H1 (cell line): ENCODE measurements at regions not wholly inside any gene's neighbourhood (a gene's known extent, or its start where the extent isn't known, plus 50 kb on each side); places are given as distances from the start of the nearest gene placed in this dataset.

Experiments used
- CTCF ChIA-PET: fragments of 300-600 bp; sonication (Branson Sonifier 250); formaldehyde crosslinking; loops from one replicate; lab custom pipeline; 2021; ENCODE audit not compliant: partially characterized antibody; lab: Charles Lee
- POLR2A ChIA-PET: fragments of 300-600 bp; sonication (Branson Sonifier 250); formaldehyde crosslinking; loops from one replicate; lab custom pipeline; 2021; ENCODE audit warnings: inconsistent platforms; ENCODE audit not compliant: partially characterized antibody; lab: Charles Lee
- DNase-seq, 2 experiments: peaks; one replicate each; pipeline versions ENCODE4 v3.0.0 to v3.0.0-alpha.2; 2010 to 2022; ENCODE audit warnings: low spot score in 2 of 2, low read depth in 1 of 2, mixed read lengths in 1 of 2
- FAIRE-seq: peaks from 2 replicates; lab custom pipeline; 2011; peaks lifted over from hg19 to GRCh38; lab: Jason Lieb, UNC
- H2AFZ ChIP-seq: 2 replicates; pipeline ENCODE4 v1.8.1; 2012; ENCODE audit warnings: low read length, inconsistent platforms
- H2AK5ac ChIP-seq: 2 replicates; pipeline ENCODE4 v1.6.1; 2013; ENCODE audit warnings: low read depth, low read length
- H2BK120ac ChIP-seq: replicated peaks from 2 replicates; pipeline ENCODE3; 2013; ENCODE audit warnings: low read depth, low read length, inconsistent platforms
- H2BK12ac ChIP-seq: 2 replicates; pipeline ENCODE4 v1.6.1; 2013; ENCODE audit warnings: low read depth, low read length
- H2BK15ac ChIP-seq: 2 replicates; pipeline ENCODE4 v1.6.1; 2013; ENCODE audit warnings: low read length
- H2BK20ac ChIP-seq: 2 replicates; pipeline ENCODE4 v1.6.1; 2013; ENCODE audit warnings: low read length
- H2BK5ac ChIP-seq: 2 replicates; pipeline ENCODE4 v1.6.1; 2013; ENCODE audit warnings: low read depth, low read length
- H3K14ac ChIP-seq: 2 replicates; pipeline ENCODE4 v1.6.1; 2013; ENCODE audit warnings: inconsistent platforms; ENCODE audit not compliant: insufficient read length
- H3K18ac ChIP-seq: 2 replicates; pipeline ENCODE4 v1.6.1; 2013; ENCODE audit warnings: low read length; ENCODE audit errors: extremely low read depth
- H3K23ac ChIP-seq: 2 replicates; pipeline ENCODE4 v1.6.1; 2013; ENCODE audit warnings: inconsistent platforms; ENCODE audit not compliant: insufficient read length
- H3K23me2 ChIP-seq: 2 replicates; pipeline ENCODE4 v1.6.1; 2013; ENCODE audit warnings: low read depth, low read length
- H3K27ac ChIP-seq: 2 replicates; pipeline ENCODE4 v1.6.1; 2011; ENCODE audit warnings: low read depth, low read length, inconsistent platforms
- H3K27me3 ChIP-seq, 4 experiments: replicated peaks in 1 of 4; 1 replicate in 1 of 4; 2 replicates in 3 of 4; pipeline versions ENCODE4 v1.6.1 to v1.8.1; 2011 to 2013; ENCODE audit warnings: low read length in 3 of 4, mild to moderate bottlenecking in 3 of 4, inconsistent platforms in 2 of 4, mixed read lengths in 2 of 4, moderate library complexity in 1 of 4; ENCODE audit not compliant: control insufficient read depth in 3 of 4, insufficient read depth in 3 of 4; ENCODE audit errors: extremely low read depth in 1 of 4
- H3K36me3 ChIP-seq, 4 experiments: 2 replicates each; pipeline versions ENCODE4 v1.6.1 to v1.8.1; 2011 to 2013; ENCODE audit warnings: mild to moderate bottlenecking in 4 of 4, low read length in 3 of 4, moderate library complexity in 2 of 4, control low read depth in 1 of 4, inconsistent platforms in 1 of 4; ENCODE audit not compliant: insufficient read depth in 4 of 4, control insufficient read depth in 2 of 4
- H3K4ac ChIP-seq: replicated peaks from 2 replicates; pipeline ENCODE3; 2013; ENCODE audit warnings: low read length, low read depth, mixed read lengths, inconsistent platforms; ENCODE audit not compliant: insufficient read length
- H3K4me1 ChIP-seq, 4 experiments: replicated peaks in 1 of 4; 1 replicate in 1 of 4; 2 replicates in 3 of 4; pipeline versions ENCODE4 v1.6.1 to v1.8.1; 2011 to 2013; ENCODE audit warnings: low read length in 3 of 4, inconsistent platforms in 2 of 4, mixed read lengths in 1 of 4; ENCODE audit not compliant: insufficient read depth in 4 of 4, control insufficient read depth in 3 of 4
- H3K4me2 ChIP-seq, 2 experiments: 2 replicates each; pipeline versions ENCODE4 v1.6.1 to v1.8.1; 2011 to 2013; ENCODE audit warnings: low read depth in 2 of 2, low read length in 2 of 2, control low read depth in 1 of 2, inconsistent platforms in 1 of 2, mild to moderate bottlenecking in 1 of 2; ENCODE audit not compliant: insufficient read depth in 1 of 2
- H3K4me3 ChIP-seq, 4 experiments: fragments of 200-600, 300-600 bp in 1 of 4; sonication (generic), shearing (Covaris generic), sonication (Bioruptor Twin) in 1 of 4; 2 replicates each; pipeline versions ENCODE4 v1.5.1 to v1.8.1; 2011 to 2016; ENCODE audit warnings: low read length in 4 of 4, low read depth in 3 of 4, control low read depth in 2 of 4, inconsistent platforms in 2 of 4, mild to moderate bottlenecking in 2 of 4, mixed read lengths in 1 of 4, moderate library complexity in 1 of 4; ENCODE audit not compliant: insufficient read depth in 2 of 4; ENCODE audit errors: extremely low read depth in 1 of 4
- H3K56ac ChIP-seq: replicated peaks from 2 replicates; pipeline ENCODE3; 2013; ENCODE audit warnings: low read depth, mild to moderate bottlenecking, mixed read lengths, low read length, inconsistent platforms; ENCODE audit not compliant: insufficient read length
- H3K79me1 ChIP-seq: 2 replicates; pipeline ENCODE4 v1.6.1; 2013; ENCODE audit warnings: low read depth, low read length, control low read depth
- H3K79me2 ChIP-seq, 2 experiments: 2 replicates each; pipeline versions ENCODE4 v1.6.1 to v1.8.1; 2012 to 2013; ENCODE audit warnings: low read length in 2 of 2, mild to moderate bottlenecking in 2 of 2, inconsistent platforms in 1 of 2; ENCODE audit not compliant: insufficient read depth in 2 of 2, control insufficient read depth in 1 of 2
- H3K9ac ChIP-seq, 4 experiments: replicated peaks in 1 of 4; 1 replicate in 1 of 4; 2 replicates in 3 of 4; pipeline versions ENCODE4 v1.6.1 to v1.8.1; 2011 to 2013; ENCODE audit warnings: low read depth in 3 of 4, low read length in 3 of 4, control low read depth in 2 of 4, mild to moderate bottlenecking in 2 of 4, moderate library complexity in 2 of 4, inconsistent platforms in 1 of 4; ENCODE audit errors: extremely low read depth in 1 of 4
- H3K9me3 ChIP-seq, 2 experiments: 2 replicates each; pipeline versions ENCODE4 v1.6.1 to v1.8.1; 2012 to 2013; ENCODE audit warnings: mild to moderate bottlenecking in 2 of 2, moderate library complexity in 2 of 2, control low read depth in 1 of 2, inconsistent platforms in 1 of 2, low read depth in 1 of 2, low read length in 1 of 2, mixed read lengths in 1 of 2; ENCODE audit not compliant: insufficient read depth in 2 of 2
- H4K20me1 ChIP-seq, 2 experiments: replicated peaks in 1 of 2; 2 replicates each; pipeline versions ENCODE3 to v1.8.1; 2011 to 2013; ENCODE audit warnings: inconsistent platforms in 2 of 2, low read length in 2 of 2, mild to moderate bottlenecking in 1 of 2; ENCODE audit not compliant: insufficient read depth in 2 of 2, control insufficient read depth in 1 of 2
- H4K5ac ChIP-seq: 2 replicates; pipeline ENCODE4 v1.6.1; 2013; ENCODE audit warnings: low read length, low read depth, mixed read lengths, inconsistent platforms; ENCODE audit not compliant: insufficient read length
- H4K8ac ChIP-seq: 2 replicates; pipeline ENCODE4 v1.8.0; 2013; ENCODE audit warnings: mild to moderate bottlenecking, moderate library complexity, low read length, inconsistent platforms; ENCODE audit not compliant: insufficient read depth; ENCODE audit errors: extremely low read depth
- H4K91ac ChIP-seq: replicated peaks from 2 replicates; pipeline ENCODE3; 2013; ENCODE audit warnings: low read length, mixed read lengths, inconsistent platforms; ENCODE audit not compliant: insufficient read length
- CBX5 ChIP-seq: fragments of 300-800, 300-1000 bp; sonication (generic); IDR thresholded peaks from 2 replicates; pipeline ENCODE4 v1.7.1; 2016; ENCODE audit warnings: antibody characterized with exemption, low read length, low read depth
- CHD1 ChIP-seq: IDR thresholded peaks from 2 replicates; pipeline ENCODE4 v1.6.1; 2012; ENCODE audit warnings: low read depth, low read length, improper control_type of control experiment
- EP300 ChIP-seq, 2 experiments: IDR thresholded peaks; 1 replicate in 1 of 2; 2 replicates in 1 of 2; pipeline ENCODE4 v1.6.1; 2011 to 2012; ENCODE audit warnings: low read depth in 2 of 2, low read length in 2 of 2, mild to moderate bottlenecking in 2 of 2, borderline replicate concordance in 1 of 2, inconsistent platforms in 1 of 2, moderate library complexity in 1 of 2
- KDM4A ChIP-seq: IDR thresholded peaks from one replicate; pipeline ENCODE4 v1.7.1; 2012; ENCODE audit warnings: low read depth, mild to moderate bottlenecking, moderate library complexity, low read length, inconsistent platforms; ENCODE audit not compliant: severe bottlenecking
- KDM5A ChIP-seq: fragments of 200-600 bp; IDR thresholded peaks from 2 replicates; pipeline ENCODE4 v1.7.1; 2012; ENCODE audit warnings: mild to moderate bottlenecking, low read length, inconsistent platforms, mixed read lengths
- POLR2AphosphoS5 ChIP-seq: IDR thresholded peaks from 2 replicates; pipeline ENCODE4 v1.6.1; 2011; ENCODE audit warnings: low read depth, low read length
- SIRT6 ChIP-seq: IDR thresholded peaks from one replicate; pipeline ENCODE4 v1.7.1; 2012; ENCODE audit warnings: low read length, inconsistent platforms
- SIX5 ChIP-seq: IDR thresholded peaks from 2 replicates; pipeline ENCODE4 v1.6.1; 2011; ENCODE audit warnings: mild to moderate bottlenecking, low read depth, low read length
- SP4 ChIP-seq: IDR thresholded peaks from 2 replicates; pipeline ENCODE4 v1.6.1; 2012; ENCODE audit warnings: low read length, inconsistent platforms
- SUZ12 ChIP-seq: fragments of 200-600 bp; sonication (generic); IDR thresholded peaks from 2 replicates; pipeline ENCODE4 v1.6.1; 2012; ENCODE audit warnings: mild to moderate bottlenecking, inconsistent platforms, low read length, moderate library complexity, mixed read lengths
- TCF12 ChIP-seq: IDR thresholded peaks from 2 replicates; pipeline ENCODE4 v1.6.1; 2011; ENCODE audit warnings: low read depth, mild to moderate bottlenecking, low read length
- TEAD4 ChIP-seq: IDR thresholded peaks from 2 replicates; pipeline ENCODE4 v1.6.1; 2012; ENCODE audit warnings: low read depth, low read length, inconsistent platforms, mixed read lengths
- WGBS, 2 experiments: shearing (Covaris generic) in 1 of 2; methylation state at CpG; one replicate each; pipeline versions ENCODE4 v1.1.6 to v1.1.7; 2013 to 2015; ENCODE audit warnings: low lambda C conversion rate in 2 of 2, mixed read lengths in 2 of 2, inconsistent platforms in 1 of 2, low coverage in 1 of 2, missing lambda C conversion rate in 1 of 2; ENCODE audit not compliant: insufficient replicate concordance in 2 of 2, insufficient coverage in 1 of 2, insufficient read length in 1 of 2; ENCODE audit errors: extremely low coverage in 1 of 2, missing lambda C conversion rate in 1 of 2; 5-methylcytosine and 5-hydroxymethylcytosine counted together
- TF ChIP-seq, protein P1 (sequence below): IDR thresholded peaks from 2 replicates; pipeline ENCODE4 v1.6.1; 2012; ENCODE audit warnings: inconsistent platforms
- TF ChIP-seq, protein P2 (sequence below): IDR thresholded peaks from 2 replicates; pipeline ENCODE4 v1.6.1; 2011; ENCODE audit warnings: low read depth, mild to moderate bottlenecking, low read length; ENCODE audit not compliant: insufficient read depth

DNA sequence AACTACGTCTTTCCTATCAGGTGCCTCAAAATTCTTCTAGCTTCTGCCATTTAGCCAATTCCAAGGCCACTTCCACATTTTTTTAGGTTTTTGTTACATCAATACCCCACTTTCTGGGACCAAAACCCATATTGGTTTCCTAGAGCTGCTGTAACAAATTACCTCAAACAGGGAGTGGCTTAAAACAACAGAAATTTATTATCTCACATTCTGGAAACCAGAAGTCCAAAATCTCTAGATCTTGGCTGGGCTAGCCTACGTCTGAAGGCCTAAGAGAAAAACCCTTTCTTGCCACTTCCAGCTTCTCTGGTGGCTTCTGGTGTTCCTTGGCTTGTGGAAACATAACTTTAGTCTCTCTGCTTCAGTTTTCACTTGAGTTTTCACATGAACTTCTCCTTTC is 85.1 kb upstream of the BMPER start:
- Histone ChIP-seq H3K14ac (no peak overlapping the region), H3K23ac (no peak overlapping the region), H3K4me3 (no peak overlapping the region), H2BK12ac (no peak overlapping the region), H3K18ac (no peak overlapping the region), H3K9ac (no peak overlapping the region), H3K27ac (no peak overlapping the region), H3K23me2 (no peaks in the 10 kb centered on the region; the same call in 1 of the 2 replicates), H3K79me1 (no peaks in the 10 kb centered on the region), H2BK5ac (no peak overlapping the region), H3K9me3 (0 out of 4 replicates have a peak, but pooled peaks cover 0 to 4% of the 10 kb centered on the region in 2 experiments), H2AFZ (no peak overlapping the region), H4K5ac (no peak overlapping the region), H2BK15ac (no peak overlapping the region), H3K4ac (no peak overlapping the region), H2BK120ac (no peak overlapping the region), H4K91ac (no peak overlapping the region), H3K56ac (no peak overlapping the region), H3K4me1 (no peaks in the 10 kb centered on the region), H3K27me3 (no peaks in the 10 kb centered on the region), H3K4me2 (no peak overlapping the region), H4K20me1 (no peaks in the 10 kb centered on the region), H2BK20ac (no peak overlapping the region), H3K79me2 (no peaks in the 10 kb centered on the region), H2AK5ac (no peak overlapping the region), H3K36me3 (no peaks in the 10 kb centered on the region), H4K8ac (no peak overlapping the region)
- DNase-seq, result no peak
- ChIA-PET POLR2A (no interaction called here), CTCF (interaction anchor here (1.0 to 2.8 kb wide), 4 partner anchors 9 to 82 kb away, joined by 3 to 9 read pairs (median 4); no protein-coding TSS in a partner anchor)
- WGBS, 2 experiments, result 94% methylated on average over 2 of the region's 2 CpGs; no CpG with 5 or more reads in 1 of the 2 experiments
- FAIRE-seq, result no peak
- TF ChIP-seq SIX5 (no peak), CHD1 (no peak), KDM4A (no peak), SP4 (no peak), TEAD4 (no peak), SIRT6 (no peak), CBX5 (no peak), KDM5A (no peak), POLR2AphosphoS5 (no peak), TCF12 (no peak), EP300 (IDR thresholded peaks at IDR 0.05; ENCODE audit: borderline replicate concordance in 1 of 2, low read depth in 2 of 2, low read length in 2 of 2) (no peak), SUZ12 (no peak)
- TF ChIP-seq, protein P1, sequence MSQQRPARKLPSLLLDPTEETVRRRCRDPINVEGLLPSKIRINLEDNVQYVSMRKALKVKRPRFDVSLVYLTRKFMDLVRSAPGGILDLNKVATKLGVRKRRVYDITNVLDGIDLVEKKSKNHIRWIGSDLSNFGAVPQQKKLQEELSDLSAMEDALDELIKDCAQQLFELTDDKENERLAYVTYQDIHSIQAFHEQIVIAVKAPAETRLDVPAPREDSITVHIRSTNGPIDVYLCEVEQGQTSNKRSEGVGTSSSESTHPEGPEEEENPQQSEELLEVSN, result no peak
- TF ChIP-seq, protein P2, sequence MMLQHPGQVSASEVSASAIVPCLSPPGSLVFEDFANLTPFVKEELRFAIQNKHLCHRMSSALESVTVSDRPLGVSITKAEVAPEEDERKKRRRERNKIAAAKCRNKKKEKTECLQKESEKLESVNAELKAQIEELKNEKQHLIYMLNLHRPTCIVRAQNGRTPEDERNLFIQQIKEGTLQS, result no peak
